NCI-H187 treated with DMSO at 0.1 percent for 48 hours (cell line): ENCODE measurements at regions not wholly inside any gene's neighbourhood (a gene's known extent, or its start where the extent isn't known, plus 50 kb on each side); places are given as distances from the start of the nearest gene placed in this dataset.
"Not testable (repeated sequence)": the region's sequence is repeated elsewhere in the genome, so short reads cannot be mapped to it uniquely, and the experiment has no call there.

Source experiments
- DNase-seq: peaks from one replicate; lab custom pipeline; 2025; lab: John Stamatoyannopoulos, UW

DNA sequence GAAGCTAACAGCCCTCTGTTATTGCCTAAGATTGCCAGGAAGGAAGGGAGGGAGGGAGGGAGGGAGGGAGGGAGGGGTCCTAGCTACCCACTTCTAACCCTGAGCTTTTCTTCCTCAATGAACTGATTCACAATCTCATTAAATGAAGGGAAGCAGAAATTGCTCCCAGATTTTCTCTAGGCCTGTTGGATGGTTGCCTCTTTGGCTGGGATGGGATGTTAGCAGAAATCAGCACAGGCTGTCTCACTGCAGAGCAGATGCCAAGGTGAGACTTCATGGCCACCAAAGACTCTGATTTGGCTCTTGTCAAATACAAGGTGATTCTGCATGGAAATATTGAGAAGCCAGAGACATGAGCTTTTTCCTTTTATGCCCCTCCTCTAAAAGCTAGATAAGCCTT is 578.6 kb downstream of the ACTL7B start:
- no peak for DNase-seq

DNA sequence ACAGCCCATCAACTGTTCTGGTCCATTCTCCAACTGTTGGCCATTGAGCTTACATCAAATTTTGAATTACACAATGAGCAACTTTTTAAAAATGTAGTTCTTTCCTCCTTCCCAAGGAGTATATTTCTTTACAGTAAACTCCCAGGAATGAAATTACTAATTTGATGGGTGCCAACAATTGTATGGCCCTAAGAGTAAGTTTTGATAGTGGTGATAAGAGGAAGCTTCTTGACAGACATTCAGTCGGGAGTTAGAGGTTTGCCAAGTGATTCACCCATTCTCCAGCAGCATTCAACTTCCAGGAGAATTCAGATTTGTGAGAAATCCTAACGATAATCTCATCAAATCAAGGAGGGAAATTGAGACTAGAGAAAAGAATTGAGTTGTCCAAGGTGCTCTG is 579.9 kb downstream of the ACTL7B start:
- no peak for DNase-seq

DNA sequence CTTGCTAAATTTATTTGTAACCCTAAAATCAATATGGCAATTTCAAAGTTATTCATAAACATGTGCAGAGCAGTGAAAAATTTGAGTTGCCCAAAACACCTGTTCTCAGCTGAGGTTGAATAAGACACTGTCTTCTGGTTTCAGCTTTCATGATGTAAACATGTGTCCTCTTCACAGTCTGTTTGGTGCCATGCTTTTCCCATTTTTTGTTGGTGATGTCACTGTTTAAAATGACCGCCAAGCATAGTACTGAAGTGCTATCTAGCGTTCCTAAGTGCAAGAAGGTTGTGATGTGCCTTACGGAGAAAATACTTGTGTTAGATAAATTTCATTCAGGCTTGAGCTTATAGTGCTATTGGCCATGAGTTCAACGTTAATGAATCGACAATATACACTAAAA is 580.8 kb downstream of the ACTL7B start:
- no peak for DNase-seq

DNA sequence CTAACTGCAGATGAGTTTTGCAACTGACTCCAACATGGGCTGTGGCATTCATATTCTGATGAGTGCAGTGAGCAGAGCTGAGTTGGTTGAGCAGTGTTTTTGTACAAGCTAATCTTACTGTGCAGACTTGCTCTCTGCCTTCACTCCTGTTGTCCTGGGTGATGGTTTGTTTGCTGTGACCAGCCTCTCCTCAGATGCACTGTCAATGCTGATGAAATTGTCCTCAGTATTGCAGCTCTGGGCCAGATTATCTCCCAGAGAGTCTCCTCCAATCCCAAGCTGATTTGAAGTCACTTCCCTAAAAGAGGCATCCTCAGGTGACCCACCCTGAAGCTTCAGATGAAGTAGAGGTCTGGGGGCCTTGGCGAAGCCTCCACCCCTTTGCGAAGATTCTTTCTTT is 581.8 kb downstream of the ACTL7B start:
- DNase-seq: no peak

DNA sequence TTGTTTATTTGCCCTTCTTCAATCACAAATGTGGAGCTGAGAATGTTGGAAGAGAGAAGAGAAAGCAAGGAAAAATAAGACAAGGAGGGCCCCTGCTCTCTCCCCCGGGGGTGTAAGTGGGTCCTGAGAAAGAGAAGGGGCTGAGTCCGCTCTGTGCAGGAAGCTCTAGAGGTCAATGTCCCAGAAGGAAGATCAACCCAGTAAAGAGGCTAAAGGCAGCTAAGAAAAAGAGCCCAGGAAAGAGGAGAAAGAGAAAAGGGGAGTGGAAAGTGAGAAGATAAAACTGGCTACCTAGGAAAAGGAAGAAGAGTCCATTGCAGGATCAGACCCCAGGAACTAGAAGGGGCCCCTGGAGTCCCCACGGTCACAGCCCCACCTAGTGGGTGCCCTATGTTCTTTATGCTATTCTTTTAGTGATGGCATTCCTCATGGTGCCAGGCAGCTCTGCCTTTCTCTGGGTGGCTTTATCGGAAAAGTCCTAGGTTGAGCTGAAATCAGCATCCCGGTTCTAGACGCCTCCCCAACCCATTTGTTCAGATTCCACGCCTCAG is 583.4 kb downstream of the ACTL7B start:
- no peak for DNase-seq

DNA sequence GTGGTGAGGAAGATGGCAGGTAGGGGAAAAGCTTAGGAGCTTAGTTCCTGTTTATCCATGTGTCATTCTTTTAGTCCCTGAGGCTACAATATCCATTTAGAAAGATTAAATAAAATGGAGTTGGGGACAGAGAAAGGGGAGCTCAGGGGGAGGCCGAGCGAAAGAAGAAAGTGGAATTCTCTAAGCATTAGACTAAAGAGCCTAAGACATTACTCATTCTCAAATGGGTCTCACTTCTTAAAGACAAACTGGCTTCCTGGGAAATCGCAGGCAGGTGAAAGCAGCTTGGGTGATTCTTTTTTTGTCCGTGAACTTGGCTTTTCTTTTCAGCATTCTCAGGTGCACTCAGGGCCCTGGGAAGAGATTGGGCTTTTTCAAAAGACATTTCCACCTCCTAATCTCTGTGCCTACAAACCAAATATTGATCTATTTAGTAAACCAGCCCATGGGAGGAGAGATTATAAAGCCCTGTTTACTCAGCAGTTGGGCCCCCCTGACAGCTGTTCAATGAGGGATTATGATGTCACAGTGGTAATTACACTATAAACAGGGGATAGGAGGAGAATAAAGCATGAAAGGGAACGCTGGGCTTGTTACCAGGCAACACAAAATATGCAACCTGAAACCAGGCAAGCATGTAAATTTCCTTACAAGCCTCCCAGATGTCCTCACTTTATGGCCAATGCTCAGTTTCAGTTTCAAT is 584.0 kb downstream of the ACTL7B start:
- peak; percentile 16 for DNase-seq

DNA sequence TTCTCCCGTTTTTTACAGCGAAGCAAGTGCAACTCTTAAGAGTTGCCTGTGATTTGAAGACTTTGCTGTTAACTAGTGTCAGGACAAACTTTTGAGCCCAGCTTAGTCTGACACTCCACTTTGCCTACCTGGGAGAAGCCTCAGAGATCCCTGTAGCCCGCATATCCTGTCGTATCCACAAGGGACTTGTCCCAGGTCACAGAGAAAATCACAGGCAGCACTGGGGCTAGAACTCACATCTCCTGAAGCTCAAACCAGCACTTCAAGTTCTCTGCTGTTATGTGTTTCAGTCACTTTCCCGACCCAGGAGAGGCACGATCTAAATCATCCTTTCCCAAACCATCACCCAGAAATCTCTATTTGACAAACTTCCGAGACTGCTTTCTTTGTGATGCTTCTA is 584.5 kb downstream of the ACTL7B start:
- no peak for DNase-seq

DNA sequence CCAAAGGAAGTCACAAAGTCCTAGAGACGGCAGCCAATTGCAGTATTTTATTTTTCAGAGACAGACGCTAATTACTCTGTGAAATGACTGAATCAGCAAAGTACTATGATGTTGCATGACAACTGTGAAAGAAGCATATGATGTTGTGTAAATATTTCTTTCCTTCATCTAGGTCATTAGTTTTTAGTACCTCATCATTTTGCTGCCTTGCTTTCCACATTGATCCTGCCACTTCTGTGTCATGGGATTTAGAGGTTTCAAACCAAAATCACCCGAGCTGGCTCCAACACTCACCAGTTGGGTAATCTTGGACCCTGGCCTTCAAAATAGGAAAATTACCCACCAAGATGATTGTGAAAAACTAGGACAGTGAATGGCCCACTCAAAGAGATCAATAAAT is 585.2 kb downstream of the ACTL7B start:
- no peak for DNase-seq

DNA sequence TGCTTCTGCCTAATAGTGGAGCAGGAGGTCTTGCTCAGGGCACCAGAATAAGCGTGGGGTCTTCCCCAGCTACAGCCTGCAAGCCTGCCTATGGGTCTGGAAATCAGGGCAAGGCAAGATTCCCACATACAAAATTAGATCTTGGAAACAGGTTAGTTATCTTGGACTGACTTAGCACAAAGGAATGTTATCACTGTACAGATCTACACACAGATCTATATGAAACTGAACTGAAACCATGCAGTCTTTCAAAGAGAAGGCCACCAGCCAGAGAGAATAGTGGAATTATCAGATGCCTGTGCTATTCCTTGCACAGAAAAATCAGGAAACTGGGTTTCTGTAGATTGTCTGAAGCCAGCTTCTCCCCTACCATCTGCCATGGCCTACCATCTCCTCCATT is 585.7 kb downstream of the ACTL7B start:
- DNase-seq: no peak

DNA sequence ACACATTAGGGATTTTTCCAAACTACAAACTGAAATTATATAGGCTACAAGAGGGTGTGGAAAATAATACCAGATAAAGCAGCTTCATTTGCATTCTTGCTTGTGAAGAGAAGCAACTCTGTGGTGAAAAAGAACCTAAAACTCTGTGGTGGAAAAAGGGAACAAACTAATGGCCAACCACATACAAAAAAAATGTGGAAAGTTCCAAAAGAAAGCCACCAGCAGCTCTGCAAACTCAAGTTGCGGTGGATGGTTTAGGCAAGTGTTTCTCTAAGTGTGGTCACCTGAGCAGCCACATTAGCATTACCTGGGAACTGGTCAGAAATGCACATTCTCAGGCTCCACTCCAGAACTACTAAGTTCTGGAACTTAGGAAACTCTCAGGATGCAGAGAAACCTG is 586.4 kb downstream of the ACTL7B start:
- no peak for DNase-seq

DNA sequence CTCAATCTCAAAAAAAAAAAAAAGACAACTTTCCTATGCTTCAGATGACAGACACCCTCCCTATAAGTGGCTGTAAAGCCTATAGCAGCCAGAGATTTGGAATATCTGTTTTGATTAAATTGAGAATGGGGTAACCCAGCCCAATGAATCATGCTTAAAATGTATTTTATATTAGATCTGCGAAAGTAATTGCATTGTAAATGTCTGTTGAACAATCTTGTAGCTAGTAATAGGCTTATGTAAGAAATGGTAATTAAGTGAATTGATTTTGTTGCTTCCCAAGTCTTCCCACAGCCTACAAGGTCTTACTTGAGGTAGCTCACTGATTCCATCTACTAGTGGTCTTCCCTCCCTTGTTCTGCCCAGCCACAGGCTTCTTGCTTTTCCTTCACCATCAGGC is 590.7 kb downstream of the ACTL7B start:
- DNase-seq: no peak

DNA sequence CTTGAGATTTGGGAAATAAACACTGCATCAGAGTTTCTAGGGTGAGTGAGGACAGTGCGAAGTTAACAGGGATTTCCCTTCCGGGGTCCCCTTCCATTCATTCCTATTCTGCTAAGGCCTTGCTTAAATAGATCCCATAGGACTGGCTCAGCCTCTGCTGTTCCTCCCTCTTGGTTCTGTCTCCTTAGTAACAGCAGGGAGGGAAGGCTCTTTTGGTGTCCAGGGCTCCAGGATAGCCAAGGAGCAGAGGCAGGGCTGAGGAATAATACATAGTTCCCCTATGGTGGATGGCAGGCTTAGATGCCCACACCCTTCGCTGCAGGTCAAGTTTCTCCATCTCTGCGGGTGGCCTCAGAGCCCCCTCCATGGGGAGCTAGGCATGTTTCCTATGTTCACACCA is 591.7 kb downstream of the ACTL7B start:
- DNase-seq: no peak

DNA sequence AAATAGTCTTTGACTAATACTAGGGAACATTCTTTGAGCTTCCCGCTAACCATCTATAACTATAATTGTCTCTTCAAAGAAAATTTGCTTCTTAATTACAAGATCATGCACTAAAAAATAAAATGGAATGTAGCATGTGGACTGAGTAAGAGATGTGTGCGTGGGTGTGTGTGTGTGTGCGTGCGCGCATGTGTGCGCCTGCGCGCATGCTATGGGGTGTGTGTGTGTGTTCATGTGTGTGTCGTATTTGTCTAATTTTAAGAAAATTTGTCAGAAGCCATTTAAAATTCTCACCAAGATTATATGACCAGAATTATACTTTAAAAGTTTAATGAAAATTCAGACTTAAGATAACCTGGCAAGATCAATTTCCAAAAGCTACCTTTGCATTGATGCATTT is 593.0 kb downstream of the ACTL7B start:
- no peak for DNase-seq

DNA sequence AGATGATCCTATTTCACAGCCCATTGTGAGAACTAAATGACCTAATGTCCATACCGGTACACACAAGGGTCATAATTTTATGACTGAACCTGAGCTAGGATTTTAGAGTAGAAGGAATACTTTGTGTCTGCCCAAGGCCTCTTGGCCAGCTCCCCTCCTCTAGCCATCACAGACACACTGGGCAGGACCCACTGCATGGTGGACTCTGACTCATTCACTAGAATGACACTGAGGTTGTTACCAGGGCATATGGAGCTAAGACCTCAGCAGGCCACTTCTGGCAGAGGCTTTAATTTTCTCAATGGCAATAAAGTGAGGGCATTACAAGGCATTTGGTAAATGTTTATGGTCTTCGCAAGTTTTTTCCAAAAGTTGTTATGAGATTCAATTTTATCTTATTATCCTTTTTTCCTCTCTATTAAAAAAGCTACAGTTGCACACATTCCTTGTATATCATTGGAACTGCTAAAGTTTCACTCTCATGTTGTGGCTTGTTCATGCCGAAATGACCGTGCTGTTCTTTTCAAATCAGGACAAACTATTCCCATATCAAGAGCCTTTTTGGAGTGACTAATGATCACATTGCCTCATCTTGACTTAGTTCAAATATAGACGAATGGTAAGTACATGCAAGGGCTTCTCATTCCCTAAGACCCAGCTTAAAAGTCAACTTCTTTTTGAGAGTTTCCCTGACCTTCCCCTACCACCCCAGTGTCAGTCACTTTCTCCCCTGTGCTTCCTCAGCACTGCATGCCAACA is 595.7 kb downstream of the ACTL7B start:
- DNase-seq: no peak

DNA sequence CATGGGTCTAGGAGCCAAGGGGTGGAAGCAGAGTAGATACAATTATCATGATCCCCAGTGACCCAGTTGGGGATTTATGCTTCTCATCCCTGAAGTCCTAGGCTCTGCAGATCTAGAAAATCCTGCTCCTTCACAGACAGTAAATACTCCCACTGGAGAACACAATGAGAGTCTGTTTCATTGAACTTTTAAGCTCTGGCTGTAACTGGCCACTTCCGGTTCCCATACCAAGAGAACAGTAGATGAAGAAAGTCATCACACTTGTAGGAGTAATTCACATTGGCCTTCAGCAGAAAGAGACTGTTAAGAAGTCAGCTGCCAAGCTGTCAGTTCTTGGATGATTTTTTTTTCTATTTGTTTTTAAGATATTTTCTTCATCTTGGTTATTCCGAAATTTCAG is 597.1 kb downstream of the ACTL7B start:
- no peak for DNase-seq

DNA sequence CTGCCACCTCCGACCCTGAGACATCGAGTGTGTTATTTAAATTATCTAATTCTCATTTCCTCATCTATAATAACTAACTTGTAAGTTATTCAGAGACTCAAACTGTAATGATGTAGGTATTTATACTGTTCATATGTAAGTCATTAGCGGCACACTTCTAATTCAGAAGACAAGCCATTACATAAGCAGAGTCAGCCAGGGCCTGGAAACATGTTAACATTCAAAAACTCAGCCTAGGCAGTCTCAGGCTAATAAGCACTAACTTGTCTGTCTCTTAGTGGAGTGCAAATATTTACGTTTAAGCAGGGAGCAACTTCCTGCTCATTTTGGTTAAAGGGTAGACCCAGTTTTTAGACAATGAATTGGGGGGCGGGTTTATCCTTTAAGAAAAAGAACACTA is 598.4 kb downstream of the ACTL7B start:
- no peak for DNase-seq

DNA sequence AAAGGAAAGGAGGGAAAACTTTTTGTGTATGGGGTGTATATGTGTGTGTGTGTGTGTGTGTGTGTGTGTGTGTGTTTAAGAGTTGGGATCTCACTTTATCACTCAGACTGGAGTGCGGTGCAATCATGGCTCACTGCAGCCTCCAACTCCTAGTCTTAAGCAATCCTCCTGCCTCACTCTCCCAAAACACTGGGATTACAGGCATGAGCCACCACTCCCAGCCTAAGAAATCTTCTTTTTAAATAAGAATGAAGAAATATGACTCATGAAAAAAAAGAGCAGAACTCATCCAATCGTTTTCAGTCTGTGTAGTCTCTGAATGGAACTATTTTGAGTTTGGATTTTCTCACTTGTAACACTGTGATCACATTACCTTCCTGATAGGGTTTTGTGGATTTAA is 601.5 kb downstream of the ACTL7B start:
- DNase-seq: no peak

DNA sequence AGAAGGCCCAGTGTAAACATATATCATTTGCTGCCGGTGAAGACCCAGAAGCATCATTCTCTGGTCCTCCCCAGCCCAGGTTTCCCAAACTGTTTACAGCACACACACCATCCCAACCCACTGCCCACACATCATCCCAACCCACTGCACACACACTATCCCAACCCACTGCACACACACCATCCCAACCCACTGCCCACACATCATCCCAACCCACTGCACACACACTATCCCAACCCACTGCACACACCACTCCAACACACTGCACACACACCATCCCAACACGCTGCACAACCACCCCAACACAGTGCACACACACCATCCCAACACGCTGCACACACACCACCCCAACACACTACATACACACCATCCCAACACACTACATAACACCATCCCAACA is 608.4 kb downstream of the ACTL7B start:
- not testable (repeated sequence) for DNase-seq

DNA sequence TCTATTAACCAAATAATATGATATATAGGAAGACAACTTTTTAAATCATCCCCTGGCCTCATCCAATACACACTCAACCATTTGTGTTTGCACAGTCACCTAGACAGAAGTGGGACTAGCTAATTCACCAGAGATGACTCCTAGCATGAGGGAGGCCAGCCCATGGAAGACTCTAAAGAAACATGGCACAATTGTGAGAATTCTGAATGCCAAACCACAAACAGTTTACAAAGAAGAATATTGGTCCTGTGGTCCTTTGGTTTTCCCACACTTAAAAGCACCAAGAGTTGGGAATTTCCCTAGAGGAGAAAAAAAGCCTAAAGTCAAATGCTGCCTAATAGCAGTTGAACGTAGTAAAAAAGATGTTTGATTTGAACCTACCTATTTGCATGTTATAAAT is 609.9 kb downstream of the ACTL7B start:
- DNase-seq: no peak

DNA sequence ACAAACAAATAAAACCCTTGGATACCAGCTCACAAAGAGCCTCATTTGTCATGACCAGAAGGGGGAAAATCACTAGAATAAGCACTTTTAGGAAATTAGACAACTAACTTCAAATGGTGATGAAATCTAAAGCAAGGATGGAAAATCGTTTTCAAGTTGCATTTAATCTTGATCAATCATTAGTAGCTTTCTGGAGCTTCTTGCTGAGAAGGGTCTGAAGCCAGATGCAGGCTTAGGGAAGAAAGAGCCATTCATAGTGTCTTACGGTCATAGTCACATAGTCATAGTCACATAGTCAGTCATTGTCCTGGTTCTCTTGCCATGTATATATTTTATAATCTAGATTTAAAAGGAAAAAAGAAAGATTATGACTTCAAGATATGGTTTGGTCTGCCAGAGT is 610.5 kb downstream of the ACTL7B start:
- DNase-seq: no peak

DNA sequence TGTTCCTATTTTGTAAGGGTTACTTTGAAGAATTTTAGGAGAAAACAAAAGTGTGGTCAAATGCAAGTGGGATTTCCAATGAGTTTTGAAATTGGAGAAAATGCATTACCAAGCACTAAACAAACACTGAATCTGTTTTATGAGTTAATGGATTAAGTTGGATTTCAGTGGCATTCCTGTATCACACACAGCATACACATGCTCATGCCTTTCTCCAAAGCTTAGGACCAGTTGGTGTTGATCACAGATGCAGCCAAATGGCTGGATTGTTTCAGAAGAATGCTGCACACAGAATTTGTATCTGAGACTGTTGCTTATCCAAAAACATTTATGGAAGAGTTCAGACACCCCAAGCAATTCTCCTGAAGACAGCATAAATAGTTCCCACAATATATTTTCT is 611.1 kb downstream of the ACTL7B start:
- DNase-seq: no peak

DNA sequence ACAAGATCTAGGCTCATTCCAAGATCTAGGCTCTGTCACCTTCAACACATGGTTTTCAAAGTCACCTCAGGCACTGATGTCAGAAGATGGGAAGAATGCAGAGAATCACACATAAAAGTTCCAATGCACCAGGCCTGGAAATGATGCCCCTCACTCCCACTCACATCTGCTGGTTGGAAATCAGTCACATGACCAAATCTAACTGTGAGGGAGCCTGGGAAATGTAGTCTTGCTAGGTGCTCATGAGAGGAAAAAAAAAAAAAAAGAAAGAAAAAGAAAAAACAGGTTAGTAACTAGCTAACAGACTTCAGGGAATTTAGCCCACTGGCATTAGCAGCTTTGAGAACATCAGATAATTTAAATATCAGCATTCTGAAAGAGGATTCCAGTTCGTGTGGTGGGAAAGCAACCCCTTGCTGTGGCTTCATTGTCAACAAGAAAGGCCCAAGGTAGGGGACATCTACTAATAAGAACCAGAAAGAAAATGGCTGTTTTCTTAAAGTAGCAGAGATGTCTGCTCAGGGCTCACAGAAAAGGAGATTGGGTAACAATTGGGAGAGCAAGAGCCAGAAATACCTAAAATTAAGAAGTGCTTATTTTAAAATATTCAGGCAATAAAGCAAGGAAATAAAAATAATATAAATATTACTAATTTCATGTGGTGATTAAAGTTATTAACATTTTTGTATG is 614.3 kb downstream of the ACTL7B start:
- DNase-seq: no peak

DNA sequence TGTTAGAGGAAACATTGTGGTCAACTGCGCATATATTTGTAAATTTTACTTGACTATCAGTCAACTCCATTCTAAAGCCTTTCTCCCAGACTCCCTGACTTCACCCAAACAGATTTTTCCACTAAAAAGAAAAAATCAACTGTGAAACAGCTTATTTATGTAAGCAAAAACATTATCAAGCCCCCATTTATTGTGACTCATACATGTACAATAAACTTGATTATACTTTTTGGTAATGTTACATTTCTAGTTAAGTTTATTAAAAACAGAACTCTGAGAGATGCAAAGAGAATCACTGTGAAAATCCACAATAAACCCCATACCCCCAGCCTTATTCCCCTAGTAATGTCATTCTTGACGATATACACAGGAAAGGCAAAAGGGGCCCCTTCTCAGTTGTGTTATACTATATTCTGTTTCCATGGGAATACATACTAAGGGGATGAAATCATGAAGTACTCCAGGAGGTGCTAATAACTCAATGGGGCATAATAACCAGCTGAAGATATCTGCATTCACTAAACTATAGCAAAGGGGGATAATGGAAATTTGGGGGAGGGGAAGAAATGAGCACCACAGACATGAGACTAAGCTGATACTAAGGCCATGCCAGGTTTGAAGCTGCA is 616.0 kb downstream of the ACTL7B start:
- DNase-seq: no peak
